HEK293 (cell line): ENCODE measurements at regions not wholly inside any gene's neighbourhood (a gene's known extent, or its start where the extent isn't known, plus 50 kb on each side); places are given as distances from the start of the nearest gene placed in this dataset.

Experiments used
- CTCF ChIA-PET: fragments of 350-600 bp; formaldehyde crosslinking; extraction: SDS; loops from one replicate; lab custom pipeline; 2021; ENCODE audit warnings: antibody characterized with exemption; lab: Yijun Ruan, JAX
- POLR2A ChIA-PET: fragments of 300-600 bp; formaldehyde crosslinking; extraction: SDS; loops from one replicate; lab custom pipeline; 2020; ENCODE audit warnings: antibody characterized with exemption, inconsistent platforms; lab: Yijun Ruan, JAX
- H3K27ac ChIP-seq: fragments of 200-500 bp; sonication (Bioruptor generic); 2 replicates; pipeline ENCODE4 v1.5.1; 2014; ENCODE audit warnings: low read depth, low read length, control low read depth, inconsistent platforms; ENCODE audit errors: extremely low read depth
- H3K36me3 ChIP-seq, 2 experiments: fragments of 200-500 bp in 1 of 2; sonication (Bioruptor generic) in 1 of 2; 1 replicate in 1 of 2; 2 replicates in 1 of 2; pipeline ENCODE4 v1.5.1; 2014 to 2017; ENCODE audit warnings: inconsistent platforms in 2 of 2, low read length in 2 of 2; ENCODE audit not compliant: control insufficient read depth in 2 of 2, insufficient read depth in 1 of 2
- H3K4me1 ChIP-seq: fragments of 200-500 bp; sonication (Bioruptor generic); 2 replicates; pipeline ENCODE4 v1.5.1; 2014; ENCODE audit warnings: mild to moderate bottlenecking, low read length, inconsistent platforms; ENCODE audit not compliant: control insufficient read depth, insufficient read depth
- H3K4me3 ChIP-seq: 2 replicates; pipeline ENCODE4 v1.5.1; 2011; ENCODE audit warnings: low read depth, mild to moderate bottlenecking, control low read depth, low read length, moderate library complexity
- H3K9me3 ChIP-seq: fragments of 200-500 bp; sonication (Bioruptor generic); 2 replicates; pipeline ENCODE4 v1.5.1; 2014; ENCODE audit warnings: low read depth, low read length, inconsistent platforms; ENCODE audit not compliant: control insufficient read depth, insufficient read depth
- BCL11B ChIP-seq: fragments of 450-650 bp; formaldehyde crosslinking; IDR thresholded peaks from 2 replicates; pipeline ENCODE4 v1.5.1; 2016; ENCODE audit warnings: low read depth, missing biosample characterization, missing genetic modification characterization
- GLIS1 ChIP-seq: fragments of 450-650 bp; formaldehyde crosslinking; IDR thresholded peaks from 2 replicates; pipeline ENCODE4 v1.5.1; 2016; ENCODE audit warnings: missing biosample characterization, missing genetic modification characterization
- PBX3 ChIP-seq: sonication (generic); formaldehyde crosslinking; IDR thresholded peaks from 2 replicates; pipeline ENCODE4 v1.8.1; 2022; ENCODE audit warnings: mild to moderate bottlenecking, moderate library complexity, missing genetic modification reagents
- SALL2 ChIP-seq: fragments of 450-650 bp; formaldehyde crosslinking; IDR thresholded peaks from 2 replicates; pipeline ENCODE4 v1.5.0; 2017; ENCODE audit warnings: missing biosample characterization, mild to moderate bottlenecking, missing genetic modification characterization, borderline replicate concordance
- TRIM28 ChIP-seq: IDR thresholded peaks from 2 replicates; pipeline ENCODE4 v1.6.1; 2011; ENCODE audit warnings: low read length, control low read depth, borderline replicate concordance
- ZBTB44 ChIP-seq: fragments of 450-650 bp; IDR thresholded peaks from 2 replicates; pipeline ENCODE4 v1.5.1; 2018; ENCODE audit warnings: missing biosample characterization, mild to moderate bottlenecking, missing genetic modification characterization
- ZFHX2 ChIP-seq: fragments of 450-650 bp; formaldehyde crosslinking; conservative IDR thresholded peaks from 2 replicates; pipeline ENCODE4 v1.5.1; 2016; ENCODE audit warnings: missing biosample characterization, missing genetic modification characterization
- ZFP3 ChIP-seq: fragments of 450-650 bp; formaldehyde crosslinking; IDR thresholded peaks from 2 replicates; pipeline ENCODE4 v1.5.1; 2016; ENCODE audit warnings: low read depth, missing biosample characterization, missing genetic modification characterization
- ZFP41 ChIP-seq: fragments of 450-650 bp; formaldehyde crosslinking; IDR thresholded peaks from 2 replicates; pipeline ENCODE4 v1.5.1; 2016; ENCODE audit warnings: missing biosample characterization, missing genetic modification characterization, borderline replicate concordance
- ZNF114 ChIP-seq: fragments of 450-650 bp; formaldehyde crosslinking; IDR thresholded peaks from 2 replicates; pipeline ENCODE4 v1.5.0; 2017; ENCODE audit warnings: missing biosample characterization, missing genetic modification characterization
- ZNF18 ChIP-seq: fragments of 450-650 bp; formaldehyde crosslinking; IDR thresholded peaks from 2 replicates; pipeline ENCODE4 v1.5.1; 2016; ENCODE audit warnings: missing biosample characterization, missing genetic modification characterization
- ZNF214 ChIP-seq: fragments of 450-650 bp; formaldehyde crosslinking; IDR thresholded peaks from 2 replicates; pipeline ENCODE4 v1.5.1; 2017; ENCODE audit warnings: missing biosample characterization, mild to moderate bottlenecking, missing genetic modification characterization, borderline replicate concordance
- ZNF366 ChIP-seq: fragments of 450-650 bp; formaldehyde crosslinking; conservative IDR thresholded peaks from 2 replicates; pipeline ENCODE4 v1.5.1; 2016; ENCODE audit warnings: missing biosample characterization, missing genetic modification characterization
- ZNF416 ChIP-seq: fragments of 450-650 bp; formaldehyde crosslinking; IDR thresholded peaks from 2 replicates; pipeline ENCODE4 v1.5.1; 2016; ENCODE audit warnings: missing biosample characterization, missing genetic modification characterization
- ZNF501 ChIP-seq: fragments of 450-650 bp; formaldehyde crosslinking; IDR thresholded peaks from 2 replicates; pipeline ENCODE4 v1.5.1; 2016; ENCODE audit warnings: missing biosample characterization, missing genetic modification characterization
- ZNF510 ChIP-seq: fragments of 450-650 bp; formaldehyde crosslinking; IDR thresholded peaks from 2 replicates; pipeline ENCODE4 v1.5.1; 2018; ENCODE audit warnings: mild to moderate bottlenecking, missing genetic modification characterization, missing biosample characterization; ENCODE audit not compliant: insufficient replicate concordance
- ZNF544 ChIP-seq: fragments of 450-650 bp; formaldehyde crosslinking; IDR thresholded peaks from 2 replicates; pipeline ENCODE4 v1.5.0; 2017; ENCODE audit warnings: missing biosample characterization, missing genetic modification characterization
- ZNF600 ChIP-seq: fragments of 450-650 bp; formaldehyde crosslinking; IDR thresholded peaks from 2 replicates; pipeline ENCODE4 v1.5.1; 2016; ENCODE audit warnings: missing biosample characterization, missing genetic modification characterization
- ZNF639 ChIP-seq: fragments of 450-650 bp; formaldehyde crosslinking; IDR thresholded peaks from 2 replicates; pipeline ENCODE4 v1.5.1; 2016; ENCODE audit warnings: missing biosample characterization, missing genetic modification characterization
- ZSCAN18 ChIP-seq: fragments of 450-650 bp; formaldehyde crosslinking; IDR thresholded peaks from 2 replicates; pipeline ENCODE4 v1.5.1; 2016; ENCODE audit warnings: missing biosample characterization, missing genetic modification characterization

GRCh38 chr11:27807596-27807995, 107.3 kb upstream of the BDNF start:
- ChIA-PET CTCF (no interaction called here), POLR2A (no interaction called here)
- Histone ChIP-seq H3K9me3 (no peaks in the 10 kb centered on the region), H3K4me3 (no peak overlapping the region), H3K27ac (no peak overlapping the region)
- TF ChIP-seq ZNF214 (tag by site-specific recombination), result no peak
- no peak for TF ChIP-seq ZFP3 (tag by site-specific recombination)
- TF ChIP-seq ZNF544 (tag by site-specific recombination), result no peak
- TF ChIP-seq ZNF600 (tag by site-specific recombination), result no peak
- TF ChIP-seq ZNF639 (tag by site-specific recombination), result no peak
- no peak for TF ChIP-seq ZNF366 (tag by site-specific recombination)
- no peak for TF ChIP-seq ZNF416 (tag by site-specific recombination)
- no peak for TF ChIP-seq ZFP41 (tag by site-specific recombination)
- TF ChIP-seq ZSCAN18 (tag by site-specific recombination), result no peak
- no peak for TF ChIP-seq ZNF114 (tag by site-specific recombination)
- no peak for TF ChIP-seq ZFHX2 (tag by site-specific recombination)
- no peak for TF ChIP-seq SALL2 (tag by site-specific recombination)
- no peak for TF ChIP-seq ZNF510 (tag by site-specific recombination)
- TF ChIP-seq PBX3 (CRISPR knock-in tag), result no peak
- TF ChIP-seq TRIM28, result no peak
- no peak for TF ChIP-seq BCL11B
- no peak for TF ChIP-seq ZNF18 (tag by site-specific recombination)
- no peak for TF ChIP-seq ZNF501 (tag by site-specific recombination)
- no peak for TF ChIP-seq ZBTB44 (tag by site-specific recombination)
- no peak for TF ChIP-seq GLIS1 (tag by site-specific recombination)
- TF ChIP-seq, all 188 proteins: peak for 0
- no peaks in the 10 kb centered on the region for H3K36me3 ChIP-seq
- no peaks in the 10 kb centered on the region for H3K4me1 ChIP-seq
